NOMO-1 treated with dmso at 0.1 percent for 144 hours (cell line): ENCODE measurements at regions not wholly inside any gene's neighbourhood (a gene's known extent, or its start where the extent isn't known, plus 50 kb on each side); places are given as distances from the start of the nearest gene placed in this dataset.

Experiments
- DNase-seq: peaks from one replicate; lab custom pipeline; 2025; ENCODE audit not compliant: unreplicated experiment; lab: John Stamatoyannopoulos, UW

DNA sequence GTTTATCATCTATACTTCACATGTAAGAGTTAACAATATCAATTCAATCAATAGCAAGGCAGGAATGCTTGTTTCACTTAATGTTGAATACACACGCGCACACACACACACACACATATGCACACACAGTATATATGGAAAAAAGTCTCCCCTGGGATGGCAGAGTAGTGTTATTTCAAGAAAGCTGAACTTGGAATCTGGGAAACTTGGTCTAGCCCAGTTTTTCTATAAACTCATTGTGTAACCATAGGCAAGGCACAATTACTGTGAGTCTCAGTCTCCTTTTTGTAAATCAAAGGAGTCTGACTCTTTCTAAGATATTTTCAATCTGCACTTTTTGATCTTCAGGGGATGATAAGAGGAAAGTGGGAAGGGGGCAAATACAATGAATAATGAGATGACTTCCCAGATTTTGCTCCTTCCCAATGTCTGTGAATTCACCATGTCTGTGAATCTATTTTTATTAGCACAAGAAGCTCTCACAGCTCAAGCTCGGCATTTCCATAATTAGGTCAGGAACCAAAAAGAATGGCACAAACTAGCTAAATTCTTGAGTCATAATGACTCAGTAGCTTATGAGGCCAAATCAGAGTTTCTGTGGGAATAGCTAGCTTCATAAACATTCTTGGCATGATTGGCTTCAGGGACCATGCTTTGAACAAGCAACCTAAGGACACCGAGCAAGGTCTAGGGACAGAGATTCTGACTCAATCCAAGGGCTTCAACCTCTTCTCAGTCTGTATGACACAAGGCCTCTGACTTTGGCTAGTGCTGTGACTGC is 227.4 kb upstream of the DCBLD2 start:
- no peak for DNase-seq

- no peak for DNase-seq
These were observed 226.7 kb upstream of the DCBLD2 start for GRCh38 chr3:99128235-99128634.

DNA sequence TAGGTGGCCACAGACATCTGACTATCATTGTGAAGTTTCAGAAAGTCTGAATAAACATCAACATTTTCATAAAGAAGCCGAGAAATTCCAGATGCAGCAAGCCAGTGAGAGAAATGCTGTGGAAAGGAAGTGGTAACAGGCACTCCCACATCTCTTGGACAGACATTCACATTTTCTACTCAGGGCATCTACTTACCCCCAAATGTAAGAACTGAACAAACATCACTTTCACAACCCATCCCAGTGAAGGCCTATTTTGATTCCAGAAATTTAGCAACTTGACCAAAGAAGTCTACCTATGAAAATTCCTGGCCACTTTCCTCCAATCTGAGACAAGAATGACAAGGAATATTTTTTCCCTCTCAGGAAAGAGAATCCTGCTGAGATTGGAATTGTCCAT is 224.8 kb upstream of the DCBLD2 start:
- DNase-seq, result no peak

- no peak for DNase-seq
These were observed 217.9 kb upstream of the DCBLD2 start for GRCh38 chr3:99119385-99119784.

DNA sequence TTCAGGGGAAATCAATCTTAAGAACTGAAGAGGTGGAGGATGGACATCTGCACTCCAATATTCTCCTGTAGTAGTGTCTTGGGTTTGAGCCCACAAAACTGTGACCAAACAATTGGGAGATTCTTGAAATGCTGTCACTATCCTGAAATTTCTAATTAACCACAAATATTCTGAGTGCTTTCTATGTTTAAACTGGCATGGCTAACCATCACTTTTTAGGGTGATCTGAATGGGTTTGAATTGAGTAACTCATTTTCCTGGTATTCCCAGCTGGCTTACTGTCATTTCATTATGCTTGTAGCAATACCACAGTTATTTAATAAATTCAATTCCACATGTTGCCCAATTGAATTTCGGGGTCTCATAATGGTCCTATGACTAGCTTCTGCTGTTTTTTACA is 216.9 kb upstream of the DCBLD2 start:
- DNase-seq, result no peak

DNA sequence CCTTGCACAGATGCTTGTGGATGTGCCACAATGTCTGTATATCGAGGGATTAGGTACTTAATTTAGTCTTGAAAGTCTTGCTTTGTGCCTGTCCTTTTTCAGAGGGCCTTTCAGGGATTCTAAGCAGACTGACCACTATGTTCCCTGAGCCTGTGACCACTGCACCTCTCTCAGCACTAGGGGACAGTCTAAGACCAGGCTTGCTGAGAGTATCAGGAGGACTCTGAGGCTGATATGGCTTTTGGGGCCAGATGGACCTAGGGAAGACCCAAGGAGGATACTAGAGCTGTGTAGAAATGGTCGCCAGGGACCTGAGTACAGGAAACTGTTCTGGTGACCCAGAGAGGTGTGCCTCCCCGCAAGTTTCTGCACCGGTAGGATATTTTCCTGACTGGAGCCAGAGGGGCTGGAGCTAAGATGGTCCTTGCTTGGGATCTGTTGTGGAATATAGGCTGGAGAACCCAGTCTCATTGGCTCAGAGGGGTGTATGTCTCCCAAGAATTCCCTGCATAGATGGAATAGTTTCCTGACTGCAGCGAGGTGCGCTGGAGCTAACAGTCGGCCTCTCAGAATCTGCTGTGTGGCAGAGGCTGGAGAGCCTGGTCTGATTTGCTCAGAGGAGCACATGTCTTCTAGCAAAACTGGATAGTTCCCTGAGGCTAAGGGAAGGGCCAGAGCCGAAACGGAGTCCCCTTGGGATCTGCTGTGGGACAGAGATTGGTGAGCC is 213.2 kb upstream of the DCBLD2 start:
- no peak for DNase-seq

- no peak for DNase-seq
These were observed 209.7 kb upstream of the DCBLD2 start for GRCh38 chr3:99111235-99111634.

DNA sequence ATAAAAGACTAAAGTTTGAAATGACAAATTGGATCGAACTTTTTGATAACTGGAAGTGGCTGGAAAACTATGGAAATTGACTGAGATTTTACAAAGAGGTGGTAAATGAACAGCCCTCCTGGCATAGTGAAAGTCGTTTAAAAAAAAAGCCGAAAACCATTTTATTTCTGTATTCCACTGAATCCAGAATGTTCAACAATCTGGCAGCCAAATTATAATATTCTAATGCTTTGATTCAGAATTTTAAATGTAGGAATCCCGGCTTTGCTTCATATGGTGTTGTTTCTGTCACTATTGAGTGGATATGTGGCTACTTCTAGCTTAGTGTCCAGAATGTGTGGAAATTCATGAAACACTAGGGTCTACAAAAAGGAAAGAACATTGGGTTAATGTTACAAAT is 208.9 kb upstream of the DCBLD2 start:
- no peak for DNase-seq

GRCh38 chr3:99108508-99108907 is 207.0 kb upstream of the DCBLD2 start:
- DNase-seq, result no peak

GRCh38 chr3:99094606-99095005 is 193.1 kb upstream of the DCBLD2 start:
- DNase-seq, result no peak

DNA sequence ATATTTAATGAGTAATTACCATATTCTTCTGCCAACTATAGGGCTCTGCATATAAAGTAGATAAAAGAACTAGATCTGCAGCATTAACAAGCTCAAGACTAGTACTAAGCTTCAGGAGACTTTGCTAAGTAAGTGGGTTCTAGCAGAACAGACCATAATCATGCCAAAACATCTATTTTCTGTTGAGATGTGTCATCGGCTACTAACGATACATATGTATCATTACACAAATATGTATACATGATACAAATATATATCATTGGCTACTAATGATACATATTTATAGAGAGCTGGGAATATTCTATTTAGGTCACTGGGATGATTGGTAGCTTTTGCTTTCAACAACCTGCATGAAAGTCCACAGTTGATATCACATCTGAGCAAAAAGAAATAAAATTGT is 185.8 kb upstream of the DCBLD2 start:
- no peak for DNase-seq

- no peak for DNase-seq
These were observed 183.3 kb upstream of the DCBLD2 start for GRCh38 chr3:99084826-99085225.

- no peak for DNase-seq
These were observed 182.7 kb upstream of the DCBLD2 start for GRCh38 chr3:99084156-99084555.

- DNase-seq, result no peak
These were observed 169.6 kb upstream of the DCBLD2 start for GRCh38 chr3:99071096-99071495.

DNA sequence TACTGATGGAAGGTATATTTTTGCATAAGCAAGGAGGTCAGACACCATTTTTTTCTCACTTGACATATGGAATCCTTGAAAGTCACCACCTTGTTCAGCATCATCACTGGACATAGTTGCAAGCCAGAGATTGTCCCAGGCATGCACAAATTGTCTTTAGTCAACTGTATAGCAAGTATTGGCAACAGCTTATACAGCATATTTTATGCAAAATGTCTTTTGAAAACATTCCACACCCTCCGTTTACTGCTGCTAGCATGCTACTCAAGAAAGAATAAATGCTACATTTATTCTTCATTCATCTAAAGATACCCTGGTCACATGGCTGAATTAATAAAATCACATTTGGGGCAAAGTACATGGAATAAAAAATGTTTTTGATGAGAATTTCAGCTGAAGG is 168.5 kb upstream of the DCBLD2 start:
- DNase-seq, result no peak

DNA sequence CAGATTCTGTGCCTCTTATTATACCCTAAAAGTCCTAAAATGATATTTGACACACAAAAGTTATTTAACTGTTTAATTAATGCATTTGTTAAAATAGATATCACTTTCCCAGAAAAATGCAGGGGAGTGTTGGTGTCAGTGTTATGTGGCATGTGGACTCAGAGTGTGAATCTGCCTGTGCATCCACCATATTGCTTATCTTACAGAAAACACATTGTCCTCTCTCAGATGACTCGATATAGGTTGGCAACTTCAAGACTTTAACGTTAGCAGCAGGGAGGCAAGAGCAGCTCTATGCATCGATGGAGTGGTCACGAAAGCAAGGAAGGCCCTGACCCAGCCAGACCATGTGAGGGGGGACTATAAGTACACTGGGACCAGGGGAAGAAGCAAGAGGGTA is 165.4 kb upstream of the DCBLD2 start:
- no peak for DNase-seq

GRCh38 chr3:99049164-99049563 is 147.7 kb upstream of the DCBLD2 start:
- DNase-seq, result no peak

GRCh38 chr3:99041747-99042146 is 140.3 kb upstream of the DCBLD2 start:
- no peak for DNase-seq

DNA sequence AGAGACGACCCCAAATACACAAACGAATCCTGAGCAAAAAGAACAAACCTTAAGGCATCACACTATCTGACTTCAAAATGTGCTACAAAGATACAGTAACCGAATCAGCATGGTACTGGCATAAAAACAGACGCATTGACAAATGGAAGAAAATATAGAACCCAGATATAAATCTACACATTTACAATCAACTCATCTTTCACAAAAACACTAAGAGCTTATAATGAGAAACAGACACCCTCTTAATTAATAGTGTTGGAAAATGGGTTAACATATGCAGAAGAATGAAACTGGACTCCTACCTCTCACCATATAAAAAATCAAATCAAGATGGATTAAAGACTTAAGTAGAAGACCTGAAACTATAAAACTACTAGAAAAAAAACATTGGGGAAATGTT is 130.3 kb upstream of the DCBLD2 start:
- no peak for DNase-seq

DNA sequence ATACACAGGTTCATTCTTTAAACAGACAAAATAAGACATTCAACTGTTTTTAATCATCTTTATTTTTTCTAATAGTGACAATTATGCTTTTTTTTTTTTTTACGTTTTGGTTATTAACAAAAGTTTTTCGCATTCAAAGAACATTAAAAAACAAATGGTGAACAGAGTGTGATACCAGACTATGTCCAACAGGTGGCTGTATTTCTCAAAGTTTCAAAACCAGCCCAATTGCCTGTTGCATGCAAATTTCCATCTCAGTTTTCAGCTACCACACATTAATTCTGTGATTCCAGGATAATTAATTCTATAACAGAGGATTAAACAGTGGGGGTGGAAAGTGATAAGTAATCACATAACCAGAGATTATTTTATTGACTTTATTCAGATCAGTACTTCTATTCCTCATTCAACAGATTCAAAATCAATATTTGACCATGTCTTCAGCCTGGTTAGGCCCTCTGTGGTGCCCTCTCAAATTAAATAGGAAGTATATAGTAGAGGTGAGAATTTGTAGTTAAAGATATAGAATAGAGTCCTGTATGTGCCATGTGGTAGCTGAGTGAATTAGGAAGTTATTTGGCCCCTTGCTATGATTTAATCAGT is 122.2 kb upstream of the DCBLD2 start:
- no peak for DNase-seq

DNA sequence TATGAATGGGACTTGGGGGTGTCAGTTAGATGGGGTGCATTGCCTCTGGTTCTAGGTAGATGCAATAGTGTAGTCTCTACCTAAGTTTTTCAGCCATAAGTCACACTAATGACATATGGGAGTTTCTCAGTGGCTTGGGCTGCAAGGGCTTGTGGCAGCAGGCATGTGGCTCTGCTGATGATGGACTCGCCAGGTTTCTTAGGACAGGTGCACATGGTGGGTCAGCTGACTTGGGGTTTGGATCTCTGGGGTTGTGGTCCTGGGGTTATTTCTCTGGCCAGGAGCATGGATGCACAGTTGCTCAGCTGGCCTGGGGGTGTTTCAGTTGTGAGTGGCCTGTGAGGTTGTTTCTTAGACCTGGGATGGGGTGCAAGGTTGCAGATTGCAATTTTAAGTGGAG is 120.0 kb upstream of the DCBLD2 start:
- no peak for DNase-seq

DNA sequence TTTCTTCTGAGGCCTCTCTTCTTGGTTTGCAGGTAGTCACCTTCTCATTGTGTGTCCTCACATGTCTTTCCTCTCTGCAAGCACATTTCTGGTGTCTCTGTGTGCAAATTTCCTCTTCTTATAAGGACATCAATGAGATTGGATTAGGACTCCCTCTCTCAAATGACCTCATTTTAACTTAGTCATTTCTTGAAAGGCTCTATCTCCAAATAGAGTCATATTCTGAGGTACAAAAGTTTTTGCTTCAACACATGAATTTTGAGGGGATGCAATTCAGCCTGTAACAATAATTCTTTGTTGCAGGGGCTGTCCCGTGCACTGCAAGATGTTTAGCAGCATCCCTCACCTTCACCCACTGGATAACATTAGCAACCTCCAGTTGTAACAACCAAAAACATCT is 115.0 kb upstream of the DCBLD2 start:
- DNase-seq, result no peak
